ENCODE measurements at regions not wholly inside any gene's neighbourhood (a gene's known extent, or its start where the extent isn't known, plus 50 kb on each side); places are given as distances from the start of the nearest gene placed in this dataset.

DNA sequence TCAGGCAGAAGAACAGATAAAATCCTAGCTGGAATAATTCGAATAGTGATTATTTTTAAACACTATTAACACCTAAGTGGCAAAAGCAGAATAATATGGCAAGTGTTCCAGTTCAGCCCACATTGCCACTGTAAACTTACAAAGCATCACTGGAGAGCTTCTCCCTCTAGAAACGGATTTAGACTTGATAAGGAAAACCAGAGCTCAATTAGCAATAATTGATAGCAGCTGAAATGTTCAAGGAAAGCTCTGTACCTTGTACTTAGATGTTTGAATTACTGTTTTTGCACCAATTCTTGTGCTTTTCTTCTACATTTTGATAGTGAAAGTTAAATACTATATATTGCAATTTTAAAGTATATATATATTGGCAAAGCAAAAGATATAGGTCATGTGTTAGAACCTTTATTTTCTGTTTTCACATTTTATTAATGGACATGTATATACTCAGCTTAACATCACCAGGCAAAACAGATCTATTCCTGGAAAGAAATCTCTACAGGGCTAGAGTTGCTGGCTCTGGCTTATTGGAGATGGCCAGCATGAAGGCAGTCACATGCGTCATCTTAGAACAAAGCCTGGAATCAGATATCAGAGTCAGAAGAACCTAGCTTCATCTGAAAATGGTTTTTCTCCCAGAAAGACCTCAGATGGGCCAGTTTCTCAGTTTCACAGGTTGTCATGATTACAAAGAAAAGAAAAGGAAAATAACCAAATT is 149.1 kb upstream of the CTAGE1 start (continued):
- TF ChIP-seq, protein P1, sequence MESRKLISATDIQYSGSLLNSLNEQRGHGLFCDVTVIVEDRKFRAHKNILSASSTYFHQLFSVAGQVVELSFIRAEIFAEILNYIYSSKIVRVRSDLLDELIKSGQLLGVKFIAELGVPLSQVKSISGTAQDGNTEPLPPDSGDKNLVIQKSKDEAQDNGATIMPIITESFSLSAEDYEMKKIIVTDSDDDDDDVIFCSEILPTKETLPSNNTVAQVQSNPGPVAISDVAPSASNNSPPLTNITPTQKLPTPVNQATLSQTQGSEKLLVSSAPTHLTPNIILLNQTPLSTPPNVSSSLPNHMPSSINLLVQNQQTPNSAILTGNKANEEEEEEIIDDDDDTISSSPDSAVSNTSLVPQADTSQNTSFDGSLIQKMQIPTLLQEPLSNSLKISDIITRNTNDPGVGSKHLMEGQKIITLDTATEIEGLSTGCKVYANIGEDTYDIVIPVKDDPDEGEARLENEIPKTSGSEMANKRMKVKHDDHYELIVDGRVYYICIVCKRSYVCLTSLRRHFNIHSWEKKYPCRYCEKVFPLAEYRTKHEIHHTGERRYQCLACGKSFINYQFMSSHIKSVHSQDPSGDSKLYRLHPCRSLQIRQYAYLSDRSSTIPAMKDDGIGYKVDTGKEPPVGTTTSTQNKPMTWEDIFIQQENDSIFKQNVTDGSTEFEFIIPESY (IDR thresholded peaks at IDR 0.05; ENCODE audit: extremely low read depth, insufficient replicate concordance, low read length), result no peak
- TF ChIP-seq SRF (IDR thresholded peaks at IDR 0.05; ENCODE audit: low read depth) (no peak), POLR2A (IDR thresholded peaks at IDR 0.05; ENCODE audit: borderline replicate concordance, extremely low read depth, insufficient read depth, insufficient read length) (no peak), ZFX (IDR thresholded peaks at IDR 0.05) (no peak), EZH2phosphoT487 (IDR thresholded peaks at IDR 0.05; ENCODE audit: borderline replicate concordance) (no peak)

GRCh38 chr18:22567794-22568193 is 150.1 kb upstream of the CTAGE1 start:
- Histone ChIP-seq H4K20me1 (ENCODE audit: insufficient read depth) (no peaks in the 10 kb centered on the region), H3K4me1 (ENCODE audit: control insufficient read depth in 1 of 2, insufficient read depth in 2 of 2, low read length in 2 of 2) (peaks cover 0 to 7% of the 10 kb centered on the region in 2 experiments; a peak in 1 of 4 replicates), H3K36me3 (ENCODE audit: control insufficient read depth in 1 of 2, insufficient read depth in 2 of 2, low read length in 2 of 2) (no peaks in the 10 kb centered on the region), H3K4me3 (replicated peaks in 1 of 2; ENCODE audit: low read depth in 1 of 2, low read length in 2 of 2) (no peak overlapping the region), H3K4me2 (ENCODE audit: low read length) (no peak overlapping the region), H3K9me3 (ENCODE audit: control insufficient read depth in 1 of 2, insufficient read depth in 1 of 2, low read depth in 1 of 2, low read length in 2 of 2) (no peaks in the 10 kb centered on the region), H3K79me2 (ENCODE audit: insufficient read depth, low read length) (no peaks in the 10 kb centered on the region), H3K9me2 (ENCODE audit: insufficient read depth) (no peaks in the 10 kb centered on the region), H3K27me3 (ENCODE audit: insufficient read depth, low read length) (no peaks in the 10 kb centered on the region), H3K9ac (ENCODE audit: low read length) (no peak overlapping the region), H3K27ac (ENCODE audit: low read depth, low read length) (no peak overlapping the region), H2AFZ (ENCODE audit: low read depth, low read length, poor library complexity, severe bottlenecking) (peak overlapping the region; percentile 89)
- DNase-seq (ENCODE audit: low read depth, low spot score), result peak; percentile 38
- TF ChIP-seq ELF1 (IDR thresholded peaks at IDR 0.05; ENCODE audit: borderline replicate concordance, low read depth), result no peak
- TF ChIP-seq SRF (IDR thresholded peaks at IDR 0.05; ENCODE audit: low read depth), result peak; percentile 21; the same call in 1 of the 2 replicates
- TF ChIP-seq, protein P2, sequence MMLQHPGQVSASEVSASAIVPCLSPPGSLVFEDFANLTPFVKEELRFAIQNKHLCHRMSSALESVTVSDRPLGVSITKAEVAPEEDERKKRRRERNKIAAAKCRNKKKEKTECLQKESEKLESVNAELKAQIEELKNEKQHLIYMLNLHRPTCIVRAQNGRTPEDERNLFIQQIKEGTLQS (IDR thresholded peaks at IDR 0.05), result no peak
- TF ChIP-seq EGR1 (IDR thresholded peaks at IDR 0.05; ENCODE audit: low read depth), result no peak
- TF ChIP-seq, protein P3, sequence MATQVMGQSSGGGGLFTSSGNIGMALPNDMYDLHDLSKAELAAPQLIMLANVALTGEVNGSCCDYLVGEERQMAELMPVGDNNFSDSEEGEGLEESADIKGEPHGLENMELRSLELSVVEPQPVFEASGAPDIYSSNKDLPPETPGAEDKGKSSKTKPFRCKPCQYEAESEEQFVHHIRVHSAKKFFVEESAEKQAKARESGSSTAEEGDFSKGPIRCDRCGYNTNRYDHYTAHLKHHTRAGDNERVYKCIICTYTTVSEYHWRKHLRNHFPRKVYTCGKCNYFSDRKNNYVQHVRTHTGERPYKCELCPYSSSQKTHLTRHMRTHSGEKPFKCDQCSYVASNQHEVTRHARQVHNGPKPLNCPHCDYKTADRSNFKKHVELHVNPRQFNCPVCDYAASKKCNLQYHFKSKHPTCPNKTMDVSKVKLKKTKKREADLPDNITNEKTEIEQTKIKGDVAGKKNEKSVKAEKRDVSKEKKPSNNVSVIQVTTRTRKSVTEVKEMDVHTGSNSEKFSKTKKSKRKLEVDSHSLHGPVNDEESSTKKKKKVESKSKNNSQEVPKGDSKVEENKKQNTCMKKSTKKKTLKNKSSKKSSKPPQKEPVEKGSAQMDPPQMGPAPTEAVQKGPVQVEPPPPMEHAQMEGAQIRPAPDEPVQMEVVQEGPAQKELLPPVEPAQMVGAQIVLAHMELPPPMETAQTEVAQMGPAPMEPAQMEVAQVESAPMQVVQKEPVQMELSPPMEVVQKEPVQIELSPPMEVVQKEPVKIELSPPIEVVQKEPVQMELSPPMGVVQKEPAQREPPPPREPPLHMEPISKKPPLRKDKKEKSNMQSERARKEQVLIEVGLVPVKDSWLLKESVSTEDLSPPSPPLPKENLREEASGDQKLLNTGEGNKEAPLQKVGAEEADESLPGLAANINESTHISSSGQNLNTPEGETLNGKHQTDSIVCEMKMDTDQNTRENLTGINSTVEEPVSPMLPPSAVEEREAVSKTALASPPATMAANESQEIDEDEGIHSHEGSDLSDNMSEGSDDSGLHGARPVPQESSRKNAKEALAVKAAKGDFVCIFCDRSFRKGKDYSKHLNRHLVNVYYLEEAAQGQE (IDR thresholded peaks at IDR 0.05; ENCODE audit: low read depth), result no peak
- TF ChIP-seq EZH2 (IDR thresholded peaks at IDR 0.05), result no peak
- POLR2A ChIA-PET, result no interaction called here
- CTCF ChIA-PET, result no interaction called here
- BruUV-seq (replicated peaks), result no TSS peak
- ATAC-seq, result no peak
- RAD21 ChIA-PET (ENCODE audit: low non-redundant PET in 1 of 2, low total read pairs in 2 of 2, uncharacterized antibody in 2 of 2, unreplicated experiment in 2 of 2), result no interaction called here
- intact Hi-C loops (cut with micrococcal nuclease), result loop anchor here (10.0 kb wide), 2 partner anchors 193 to 1373 kb away; no protein-coding TSS in a partner anchor

All from HCT116 (cell line).